ENCODE measurements at regions not wholly inside any gene's neighbourhood (a gene's known extent, or its start where the extent isn't known, plus 50 kb on each side); places are given as distances from the start of the nearest gene placed in this dataset.

- Mint-ChIP-seq H3K27ac (ENCODE audit: low read depth, unreplicated experiment) (no peak overlapping the region), H3K9me3 (ENCODE audit: unreplicated experiment) (no peaks in the 10 kb centered on the region), H3K36me3 (ENCODE audit: insufficient read depth, unreplicated experiment) (no peaks in the 10 kb centered on the region), H3K4me1 (ENCODE audit: insufficient read depth, unreplicated experiment) (no peaks in the 10 kb centered on the region), H3K4me3 (ENCODE audit: unreplicated experiment) (no peak overlapping the region), H3K27me3 (ENCODE audit: insufficient read depth, unreplicated experiment) (peaks cover 35% of the 10 kb centered on the region)
- intact Hi-C loops (cut with micrococcal nuclease), result no loop called here
- ChIA-PET POLR2A (no interaction called here), CTCF (no interaction called here)
- TF ChIP-seq, protein P1, sequence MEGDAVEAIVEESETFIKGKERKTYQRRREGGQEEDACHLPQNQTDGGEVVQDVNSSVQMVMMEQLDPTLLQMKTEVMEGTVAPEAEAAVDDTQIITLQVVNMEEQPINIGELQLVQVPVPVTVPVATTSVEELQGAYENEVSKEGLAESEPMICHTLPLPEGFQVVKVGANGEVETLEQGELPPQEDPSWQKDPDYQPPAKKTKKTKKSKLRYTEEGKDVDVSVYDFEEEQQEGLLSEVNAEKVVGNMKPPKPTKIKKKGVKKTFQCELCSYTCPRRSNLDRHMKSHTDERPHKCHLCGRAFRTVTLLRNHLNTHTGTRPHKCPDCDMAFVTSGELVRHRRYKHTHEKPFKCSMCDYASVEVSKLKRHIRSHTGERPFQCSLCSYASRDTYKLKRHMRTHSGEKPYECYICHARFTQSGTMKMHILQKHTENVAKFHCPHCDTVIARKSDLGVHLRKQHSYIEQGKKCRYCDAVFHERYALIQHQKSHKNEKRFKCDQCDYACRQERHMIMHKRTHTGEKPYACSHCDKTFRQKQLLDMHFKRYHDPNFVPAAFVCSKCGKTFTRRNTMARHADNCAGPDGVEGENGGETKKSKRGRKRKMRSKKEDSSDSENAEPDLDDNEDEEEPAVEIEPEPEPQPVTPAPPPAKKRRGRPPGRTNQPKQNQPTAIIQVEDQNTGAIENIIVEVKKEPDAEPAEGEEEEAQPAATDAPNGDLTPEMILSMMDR (IDR thresholded peaks at IDR 0.05; ENCODE audit: unreplicated experiment), result no peak
- BruUV-seq (replicated peaks), result no TSS peak
- DNase-seq (ENCODE audit: unreplicated experiment), result no peak
Measured at GRCh38 chrX:113353134-113353533, 512.5 kb upstream of the AMOT start.

DNA sequence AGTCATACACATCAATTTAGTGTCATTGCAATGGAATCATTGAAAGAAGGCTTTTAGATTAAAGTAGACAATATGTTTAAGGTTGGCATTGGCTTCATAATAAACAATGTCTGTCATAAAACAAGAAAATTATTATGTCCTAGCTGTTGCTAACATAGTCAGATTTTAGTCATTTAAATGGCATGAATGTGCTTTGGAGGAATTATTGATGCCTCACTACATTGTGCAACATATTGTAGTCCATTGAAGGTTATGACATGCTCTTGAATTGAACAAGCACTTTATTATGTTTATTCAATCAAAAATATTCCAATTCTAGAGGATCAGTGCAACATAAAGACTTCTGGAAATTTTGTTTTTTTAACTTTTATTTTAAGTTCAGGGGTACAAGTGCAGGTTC, 489.8 kb upstream of the AMOT start:
- BruUV-seq (replicated peaks), result no TSS peak
- ChIA-PET POLR2A (interaction anchor here (0.7 kb wide), 1 partner anchor 482 kb away, joined by 3 read pairs; no protein-coding TSS in a partner anchor), CTCF (no interaction called here)
- Mint-ChIP-seq H3K27me3 (ENCODE audit: insufficient read depth, unreplicated experiment) (peaks cover 19% of the 10 kb centered on the region), H3K36me3 (ENCODE audit: insufficient read depth, unreplicated experiment) (no peaks in the 10 kb centered on the region), H3K4me3 (ENCODE audit: unreplicated experiment) (no peak overlapping the region), H3K9me3 (ENCODE audit: unreplicated experiment) (no peaks in the 10 kb centered on the region), H3K4me1 (ENCODE audit: insufficient read depth, unreplicated experiment) (no peaks in the 10 kb centered on the region), H3K27ac (ENCODE audit: low read depth, unreplicated experiment) (no peak overlapping the region)
- TF ChIP-seq, protein P1 (IDR thresholded peaks at IDR 0.05; ENCODE audit: unreplicated experiment), result no peak
- intact Hi-C loops (cut with micrococcal nuclease), result no loop called here
- DNase-seq (ENCODE audit: unreplicated experiment), result no peak

GRCh38 chrX:113315927-113316326, 475.3 kb upstream of the AMOT start:
- no TSS peak for BruUV-seq (replicated peaks)
- intact Hi-C loops (cut with micrococcal nuclease), result no loop called here
- H3K36me3 Mint-ChIP-seq (ENCODE audit: insufficient read depth, unreplicated experiment), result no peaks in the 10 kb centered on the region

GRCh38 chrX:113305496-113305895, 464.9 kb upstream of the AMOT start:
- peak; percentile 21 for DNase-seq (ENCODE audit: unreplicated experiment)
- H3K9me3 Mint-ChIP-seq (ENCODE audit: unreplicated experiment), result peaks cover 7% of the 10 kb centered on the region
- H3K36me3 Mint-ChIP-seq (ENCODE audit: insufficient read depth, unreplicated experiment), result no peaks in the 10 kb centered on the region
- BruUV-seq (replicated peaks), result no TSS peak
- no peak overlapping the region for H3K27ac Mint-ChIP-seq (ENCODE audit: low read depth, unreplicated experiment)
- TF ChIP-seq, protein P1 (IDR thresholded peaks at IDR 0.05; ENCODE audit: unreplicated experiment), result no peak
- H3K27me3 Mint-ChIP-seq (ENCODE audit: insufficient read depth, unreplicated experiment), result peaks cover 9% of the 10 kb centered on the region
- no peaks in the 10 kb centered on the region for H3K4me1 Mint-ChIP-seq (ENCODE audit: insufficient read depth, unreplicated experiment)
- no peak overlapping the region for H3K4me3 Mint-ChIP-seq (ENCODE audit: unreplicated experiment)
- ChIA-PET POLR2A (no interaction called here), CTCF (interaction anchor here (0.6 kb wide), 1 partner anchor 32 kb away, joined by 3 read pairs; no protein-coding TSS in a partner anchor)
- intact Hi-C loops (cut with micrococcal nuclease), result no loop called here

More at GRCh38 chrX:113315927-113316326, 475.3 kb upstream of the AMOT start:
- H3K4me3 Mint-ChIP-seq (ENCODE audit: unreplicated experiment), result no peak overlapping the region
- no peak overlapping the region for H3K27ac Mint-ChIP-seq (ENCODE audit: low read depth, unreplicated experiment)
- no peak for DNase-seq (ENCODE audit: unreplicated experiment)
- ChIA-PET POLR2A (interaction anchor here (0.7 kb wide), 1 partner anchor 510 kb away, joined by 5 read pairs; no protein-coding TSS in a partner anchor), CTCF (no interaction called here)
- H3K9me3 Mint-ChIP-seq (ENCODE audit: unreplicated experiment), result no peaks in the 10 kb centered on the region
- peaks cover 22% of the 10 kb centered on the region for H3K27me3 Mint-ChIP-seq (ENCODE audit: insufficient read depth, unreplicated experiment)
- H3K4me1 Mint-ChIP-seq (ENCODE audit: insufficient read depth, unreplicated experiment), result no peaks in the 10 kb centered on the region
- TF ChIP-seq, protein P1 (IDR thresholded peaks at IDR 0.05; ENCODE audit: unreplicated experiment), result no peak
